ENCODE measurements at regions not wholly inside any gene's neighbourhood (a gene's known extent, or its start where the extent isn't known, plus 50 kb on each side); places are given as distances from the start of the nearest gene placed in this dataset.

GRCh38 chr11:109885006-109885405 lies 208.2 kb upstream of the ZC3H12C start:
- no peak for DNase-seq
- FAIRE-seq = no peak
- Histone ChIP-seq H3K4me3 (ENCODE audit: low read depth in 1 of 3, low read length in 3 of 3) (no peak overlapping the region), H3K9me3 (ENCODE audit: control insufficient read depth in 2 of 2, insufficient read depth in 1 of 2, low read depth in 1 of 2, low read length in 1 of 2) (no peaks in the 10 kb centered on the region), H3K36me3 (ENCODE audit: control insufficient read depth in 3 of 3, insufficient read depth in 2 of 3, low read depth in 1 of 3, low read length in 3 of 3) (no peaks in the 10 kb centered on the region), H3K27me3 (ENCODE audit: control insufficient read depth in 3 of 3, insufficient read depth in 3 of 3, low read length in 3 of 3) (no peaks in the 10 kb centered on the region), H3K4me1 (ENCODE audit: control insufficient read depth in 3 of 3, insufficient read depth in 2 of 3, low read depth in 1 of 3, low read length in 2 of 3) (no peaks in the 10 kb centered on the region), H3K27ac (ENCODE audit: low read depth in 1 of 3, low read length in 2 of 3) (no peak overlapping the region)
- 73 to 75% (median 73%) methylated on average over 7 of the region's 7 CpGs for WGBS, 3 donors

GRCh38 chr11:109892321-109892794 lies 200.8 kb upstream of the ZC3H12C start:
- WGBS, 3 donors = 86 to 90% (median 88%) methylated on average over 4 of the region's 4 CpGs
- FAIRE-seq = no peak
- H3K9me3 ChIP-seq (ENCODE audit: control insufficient read depth in 2 of 2, insufficient read depth in 1 of 2, low read depth in 1 of 2, low read length in 1 of 2) = no peaks in the 10 kb centered on the region

DNA sequence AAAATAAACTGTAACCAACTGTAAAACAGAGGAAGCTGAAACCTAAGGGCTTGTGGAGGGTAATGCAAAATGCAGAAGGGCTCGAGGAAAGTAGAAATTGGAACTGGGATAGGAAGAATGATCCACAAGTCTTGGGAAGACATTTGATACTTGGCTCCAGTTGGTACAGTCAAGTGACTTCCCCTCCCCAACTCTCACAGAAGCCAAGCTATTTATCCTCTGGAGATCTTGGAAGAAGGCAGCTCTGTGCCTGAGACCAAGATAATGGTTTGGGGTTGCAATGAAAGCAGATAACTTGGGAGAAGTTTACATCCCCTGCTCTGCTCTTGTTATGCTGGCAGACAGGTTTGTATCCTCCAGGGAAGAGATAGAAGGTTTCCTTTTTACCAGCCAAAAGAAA lies 198.9 kb upstream of the ZC3H12C start:
- H3K4me3 ChIP-seq (ENCODE audit: low read depth in 1 of 3, low read length in 3 of 3) = no peak overlapping the region
- H3K27ac ChIP-seq (ENCODE audit: low read depth in 1 of 3, low read length in 2 of 3) = no peak overlapping the region
- H3K9me3 ChIP-seq (ENCODE audit: control insufficient read depth in 2 of 2, insufficient read depth in 1 of 2, low read depth in 1 of 2, low read length in 1 of 2) = peaks cover 0 to 4% of the 10 kb centered on the region in 2 donors
- H3K27me3 ChIP-seq (ENCODE audit: control insufficient read depth in 3 of 3, insufficient read depth in 3 of 3, low read length in 3 of 3) = no peaks in the 10 kb centered on the region
- no peaks in the 10 kb centered on the region for H3K36me3 ChIP-seq (ENCODE audit: control insufficient read depth in 3 of 3, insufficient read depth in 2 of 3, low read depth in 1 of 3, low read length in 3 of 3)
- H3K4me1 ChIP-seq (ENCODE audit: control insufficient read depth in 3 of 3, insufficient read depth in 2 of 3, low read depth in 1 of 3, low read length in 2 of 3) = no peaks in the 10 kb centered on the region
- DNase-seq (no peak), FAIRE-seq (no peak)
- 59 to 67% (median 61%) methylated on average over 1 of the region's 1 CpG for WGBS, 3 donors

More at GRCh38 chr11:109892321-109892794, 200.8 kb upstream of the ZC3H12C start:
- no peak overlapping the region for H3K4me3 ChIP-seq (ENCODE audit: low read depth in 1 of 3, low read length in 3 of 3)
- H3K27me3 ChIP-seq (ENCODE audit: control insufficient read depth in 3 of 3, insufficient read depth in 3 of 3, low read length in 3 of 3) = no peaks in the 10 kb centered on the region
- no peak for DNase-seq
- H3K36me3 ChIP-seq (ENCODE audit: control insufficient read depth in 3 of 3, insufficient read depth in 2 of 3, low read depth in 1 of 3, low read length in 3 of 3) = no peaks in the 10 kb centered on the region
- H3K27ac ChIP-seq (ENCODE audit: low read depth in 1 of 3, low read length in 2 of 3) = no peak overlapping the region
- H3K4me1 ChIP-seq (ENCODE audit: control insufficient read depth in 3 of 3, insufficient read depth in 2 of 3, low read depth in 1 of 3, low read length in 2 of 3) = no peaks in the 10 kb centered on the region

- Histone ChIP-seq H3K9me3 (ENCODE audit: control insufficient read depth in 2 of 2, insufficient read depth in 1 of 2, low read depth in 1 of 2, low read length in 1 of 2) (peaks cover 0 to 13% of the 10 kb centered on the region in 2 donors), H3K4me3 (ENCODE audit: low read depth in 1 of 3, low read length in 3 of 3) (no peak overlapping the region), H3K4me1 (ENCODE audit: control insufficient read depth in 3 of 3, insufficient read depth in 2 of 3, low read depth in 1 of 3, low read length in 2 of 3) (no peaks in the 10 kb centered on the region), H3K36me3 (ENCODE audit: control insufficient read depth in 3 of 3, insufficient read depth in 2 of 3, low read depth in 1 of 3, low read length in 3 of 3) (no peaks in the 10 kb centered on the region), H3K27me3 (ENCODE audit: control insufficient read depth in 3 of 3, insufficient read depth in 3 of 3, low read length in 3 of 3) (no peaks in the 10 kb centered on the region), H3K27ac (ENCODE audit: low read depth in 1 of 3, low read length in 2 of 3) (no peak overlapping the region)
- no peak for FAIRE-seq
- no peak for DNase-seq
- WGBS, 3 donors = 79 to 86% (median 81%) methylated on average over 2 of the region's 2 CpGs
These were observed 194.6 kb upstream of the ZC3H12C start for GRCh38 chr11:109898592-109898991.

- FAIRE-seq = no peak
- no peaks in the 10 kb centered on the region for H3K36me3 ChIP-seq (ENCODE audit: control insufficient read depth in 3 of 3, insufficient read depth in 2 of 3, low read depth in 1 of 3, low read length in 3 of 3)
- H3K27me3 ChIP-seq (ENCODE audit: control insufficient read depth in 3 of 3, insufficient read depth in 3 of 3, low read length in 3 of 3) = no peaks in the 10 kb centered on the region
- 56 to 72% (median 59%) methylated on average over 5 of the region's 5 CpGs for WGBS, 3 donors
- H3K4me1 ChIP-seq (ENCODE audit: control insufficient read depth in 3 of 3, insufficient read depth in 2 of 3, low read depth in 1 of 3, low read length in 2 of 3) = no peaks in the 10 kb centered on the region
- no peak for DNase-seq
- peaks cover 0 to 10% of the 10 kb centered on the region in 2 donors for H3K9me3 ChIP-seq (ENCODE audit: control insufficient read depth in 2 of 2, insufficient read depth in 1 of 2, low read depth in 1 of 2, low read length in 1 of 2)
- no peak overlapping the region for H3K27ac ChIP-seq (ENCODE audit: low read depth in 1 of 3, low read length in 2 of 3)
- no peak overlapping the region for H3K4me3 ChIP-seq (ENCODE audit: low read depth in 1 of 3, low read length in 3 of 3)
These were observed 190.3 kb upstream of the ZC3H12C start for GRCh38 chr11:109902764-109903433.

GRCh38 chr11:109911488-109911887 lies 181.7 kb upstream of the ZC3H12C start:
- Histone ChIP-seq H3K27me3 (ENCODE audit: control insufficient read depth in 3 of 3, insufficient read depth in 3 of 3, low read length in 3 of 3) (no peaks in the 10 kb centered on the region), H3K27ac (ENCODE audit: low read depth in 1 of 3, low read length in 2 of 3) (no peak overlapping the region), H3K36me3 (ENCODE audit: control insufficient read depth in 3 of 3, insufficient read depth in 2 of 3, low read depth in 1 of 3, low read length in 3 of 3) (no peaks in the 10 kb centered on the region), H3K4me3 (ENCODE audit: low read depth in 1 of 3, low read length in 3 of 3) (no peak overlapping the region), H3K9me3 (ENCODE audit: control insufficient read depth in 2 of 2, insufficient read depth in 1 of 2, low read depth in 1 of 2, low read length in 1 of 2) (no peaks in the 10 kb centered on the region), H3K4me1 (ENCODE audit: control insufficient read depth in 3 of 3, insufficient read depth in 2 of 3, low read depth in 1 of 3, low read length in 2 of 3) (no peaks in the 10 kb centered on the region)
- 46 to 58% (median 55%) methylated on average over 2 of the region's 2 CpGs for WGBS, 3 donors
- no peak for FAIRE-seq
- DNase-seq = no peak

- WGBS, 3 donors = 64 to 79% (median 67%) methylated on average over 4 of the region's 4 CpGs
- Histone ChIP-seq H3K4me1 (ENCODE audit: control insufficient read depth in 3 of 3, insufficient read depth in 2 of 3, low read depth in 1 of 3, low read length in 2 of 3) (no peaks in the 10 kb centered on the region), H3K4me3 (ENCODE audit: low read depth in 1 of 3, low read length in 3 of 3) (no peak overlapping the region), H3K36me3 (ENCODE audit: control insufficient read depth in 3 of 3, insufficient read depth in 2 of 3, low read depth in 1 of 3, low read length in 3 of 3) (no peaks in the 10 kb centered on the region), H3K27me3 (ENCODE audit: control insufficient read depth in 3 of 3, insufficient read depth in 3 of 3, low read length in 3 of 3) (no peaks in the 10 kb centered on the region), H3K27ac (ENCODE audit: low read depth in 1 of 3, low read length in 2 of 3) (no peak overlapping the region), H3K9me3 (ENCODE audit: control insufficient read depth in 2 of 2, insufficient read depth in 1 of 2, low read depth in 1 of 2, low read length in 1 of 2) (no peaks in the 10 kb centered on the region)
- FAIRE-seq (no peak), DNase-seq (no peak)
These were observed 179.2 kb upstream of the ZC3H12C start for GRCh38 chr11:109914038-109914437.

DNA sequence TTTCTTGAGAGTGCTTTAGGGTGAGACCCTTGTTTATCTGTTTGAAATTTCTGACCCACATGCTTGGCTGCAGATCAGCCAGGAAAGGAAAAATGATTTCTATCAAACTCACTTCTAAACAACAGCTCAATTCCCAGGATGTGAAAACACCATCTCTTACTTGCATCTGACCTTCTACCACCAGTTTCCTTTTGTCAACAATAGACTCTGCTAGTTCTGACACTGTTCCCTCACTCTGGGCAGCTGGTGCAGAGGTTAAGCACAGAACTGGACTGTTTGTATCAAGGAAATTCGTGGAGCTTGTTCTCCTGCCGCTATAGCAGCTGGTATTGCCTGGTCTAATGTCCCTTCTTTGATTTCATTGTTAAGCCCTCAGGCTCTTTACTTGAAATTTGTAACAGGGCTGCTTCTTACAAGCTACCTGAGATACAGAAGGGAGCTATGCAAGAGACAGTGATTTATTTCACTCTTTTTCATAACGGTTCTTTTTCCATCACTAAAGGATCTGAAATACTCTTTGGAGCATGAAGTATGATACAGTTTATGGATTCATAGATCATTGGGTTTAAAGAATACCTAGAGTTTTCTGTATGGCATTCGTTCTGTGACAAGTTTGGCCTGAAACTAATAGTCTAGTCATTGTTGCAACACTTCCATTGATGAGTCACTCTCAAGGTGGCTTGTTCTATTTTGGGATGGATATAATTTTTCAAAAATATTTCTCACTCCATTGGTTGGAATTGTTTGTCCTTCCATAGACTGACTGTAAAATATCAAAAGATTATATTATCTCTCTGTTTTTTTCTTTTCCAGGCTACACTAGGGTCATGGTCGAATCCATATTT lies 178.2 kb upstream of the ZC3H12C start:
- H3K9me3 ChIP-seq (ENCODE audit: control insufficient read depth in 2 of 2, insufficient read depth in 1 of 2, low read depth in 1 of 2, low read length in 1 of 2) = no peaks in the 10 kb centered on the region
- no peaks in the 10 kb centered on the region for H3K36me3 ChIP-seq (ENCODE audit: control insufficient read depth in 3 of 3, insufficient read depth in 2 of 3, low read depth in 1 of 3, low read length in 3 of 3)
- FAIRE-seq = no peak
- H3K4me1 ChIP-seq (ENCODE audit: control insufficient read depth in 3 of 3, insufficient read depth in 2 of 3, low read depth in 1 of 3, low read length in 2 of 3) = no peaks in the 10 kb centered on the region
- no peak overlapping the region for H3K4me3 ChIP-seq (ENCODE audit: low read depth in 1 of 3, low read length in 3 of 3)
- 56 to 66% (median 57%) methylated on average over 5 of the region's 5 CpGs for WGBS, 3 donors
- DNase-seq = no peak
- no peaks in the 10 kb centered on the region for H3K27me3 ChIP-seq (ENCODE audit: control insufficient read depth in 3 of 3, insufficient read depth in 3 of 3, low read length in 3 of 3)
- H3K27ac ChIP-seq (ENCODE audit: low read depth in 1 of 3, low read length in 2 of 3) = no peak overlapping the region
